DMS79 (cell line): ENCODE measurements at regions not wholly inside any gene's neighbourhood (a gene's known extent, or its start where the extent isn't known, plus 50 kb on each side); places are given as distances from the start of the nearest gene placed in this dataset.
A peak's percentile ranks its signal among the peaks of the same experiment; 100 is the strongest.

Experiments used
- DNase-seq: peaks from one replicate; lab custom pipeline; 2025; lab: John Stamatoyannopoulos, UW

GRCh38 chr3:144141496-144141895 lies 169.9 kb downstream of the DIPK2A start:
- no peak for DNase-seq

- DNase-seq: no peak
Observed at GRCh38 chr3:144142151-144142840, 170.7 kb downstream of the DIPK2A start.

- DNase-seq: no peak
Observed at GRCh38 chr3:144148356-144148755, 176.7 kb downstream of the DIPK2A start.

GRCh38 chr3:144151983-144152382 lies 180.4 kb downstream of the DIPK2A start:
- DNase-seq: no peak

- DNase-seq: no peak
Observed at GRCh38 chr3:144160627-144161026, 189.0 kb downstream of the DIPK2A start.

- DNase-seq: no peak
Observed at GRCh38 chr3:144162042-144162441, 190.4 kb downstream of the DIPK2A start.

GRCh38 chr3:144164352-144164751 lies 192.7 kb downstream of the DIPK2A start:
- no peak for DNase-seq

GRCh38 chr3:144165482-144165881 lies 193.9 kb downstream of the DIPK2A start:
- no peak for DNase-seq

GRCh38 chr3:144167634-144168033 lies 196.0 kb downstream of the DIPK2A start:
- no peak for DNase-seq

- DNase-seq: no peak
Observed at GRCh38 chr3:144173491-144173890, 201.9 kb downstream of the DIPK2A start.

GRCh38 chr3:144175644-144176425 lies 204.2 kb downstream of the DIPK2A start:
- DNase-seq: no peak

GRCh38 chr3:144177649-144178048 lies 206.0 kb downstream of the DIPK2A start:
- DNase-seq: no peak

- DNase-seq: no peak
Observed at GRCh38 chr3:144178607-144179006, 207.0 kb downstream of the DIPK2A start.

GRCh38 chr3:144181062-144181461 lies 209.4 kb downstream of the DIPK2A start:
- DNase-seq: no peak

GRCh38 chr3:144182501-144182900 lies 210.9 kb downstream of the DIPK2A start:
- no peak for DNase-seq

- no peak for DNase-seq
Observed at GRCh38 chr3:144185276-144185675, 213.7 kb downstream of the DIPK2A start.

GRCh38 chr3:144187531-144188210 lies 216.0 kb downstream of the DIPK2A start:
- DNase-seq: no peak

GRCh38 chr3:144189044-144189443 lies 217.4 kb downstream of the DIPK2A start:
- DNase-seq: no peak

GRCh38 chr3:144197116-144197515 lies 225.5 kb downstream of the DIPK2A start:
- no peak for DNase-seq

- no peak for DNase-seq
Observed at GRCh38 chr3:144197582-144197981, 226.0 kb downstream of the DIPK2A start.

- DNase-seq: no peak
Observed at GRCh38 chr3:144200004-144200403, 228.4 kb downstream of the DIPK2A start.

- no peak for DNase-seq
Observed at GRCh38 chr3:144200466-144200865, 228.8 kb downstream of the DIPK2A start.

- DNase-seq: peak; percentile 3
Observed at GRCh38 chr3:144221761-144222160, 250.1 kb downstream of the DIPK2A start.
